ENCODE measurements at regions not wholly inside any gene's neighbourhood (a gene's known extent, or its start where the extent isn't known, plus 50 kb on each side); places are given as distances from the start of the nearest gene placed in this dataset.

DNA sequence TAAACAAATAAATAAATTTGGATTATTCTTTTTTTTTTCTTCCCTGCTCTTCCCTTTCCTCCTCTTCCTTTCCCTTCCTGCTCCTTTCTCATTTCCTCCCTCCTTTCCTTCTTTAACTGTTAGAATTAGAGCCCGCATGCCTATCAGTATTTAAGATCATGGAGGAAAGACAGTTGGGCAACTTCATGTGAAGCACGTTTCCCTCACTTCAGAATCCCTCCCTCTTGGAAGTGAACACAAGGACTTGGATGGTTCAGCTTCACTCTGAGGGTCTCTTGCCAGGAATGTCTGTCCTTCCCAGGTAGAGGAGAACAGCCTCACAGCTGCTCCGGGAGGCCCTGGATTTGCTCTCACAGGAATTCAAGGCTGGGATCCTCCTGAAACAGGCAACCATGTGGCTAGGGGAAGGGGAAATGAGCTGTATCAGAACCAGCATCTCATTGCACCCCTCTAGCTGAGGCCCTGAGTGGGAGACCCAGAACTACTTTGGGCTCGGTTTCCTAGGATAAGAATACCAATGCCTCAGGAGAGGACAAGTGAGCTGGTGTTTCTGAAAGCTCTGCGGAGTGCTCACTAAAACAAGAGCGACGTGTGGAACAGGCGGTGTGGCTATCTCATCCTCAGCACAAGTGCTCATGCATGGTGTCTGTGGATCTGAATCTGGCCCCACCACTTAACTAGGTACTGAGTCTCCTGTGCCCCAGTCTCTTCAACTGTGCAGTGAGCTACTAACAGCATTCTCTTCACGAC lies 230.5 kb downstream of the MYCN start:
- TF ChIP-seq EZH2 (IDR thresholded peaks at IDR 0.05; ENCODE audit: borderline replicate concordance, insufficient read depth, low read depth, low read length, poor library complexity, severe bottlenecking): no peak
- TF ChIP-seq, protein P1, sequence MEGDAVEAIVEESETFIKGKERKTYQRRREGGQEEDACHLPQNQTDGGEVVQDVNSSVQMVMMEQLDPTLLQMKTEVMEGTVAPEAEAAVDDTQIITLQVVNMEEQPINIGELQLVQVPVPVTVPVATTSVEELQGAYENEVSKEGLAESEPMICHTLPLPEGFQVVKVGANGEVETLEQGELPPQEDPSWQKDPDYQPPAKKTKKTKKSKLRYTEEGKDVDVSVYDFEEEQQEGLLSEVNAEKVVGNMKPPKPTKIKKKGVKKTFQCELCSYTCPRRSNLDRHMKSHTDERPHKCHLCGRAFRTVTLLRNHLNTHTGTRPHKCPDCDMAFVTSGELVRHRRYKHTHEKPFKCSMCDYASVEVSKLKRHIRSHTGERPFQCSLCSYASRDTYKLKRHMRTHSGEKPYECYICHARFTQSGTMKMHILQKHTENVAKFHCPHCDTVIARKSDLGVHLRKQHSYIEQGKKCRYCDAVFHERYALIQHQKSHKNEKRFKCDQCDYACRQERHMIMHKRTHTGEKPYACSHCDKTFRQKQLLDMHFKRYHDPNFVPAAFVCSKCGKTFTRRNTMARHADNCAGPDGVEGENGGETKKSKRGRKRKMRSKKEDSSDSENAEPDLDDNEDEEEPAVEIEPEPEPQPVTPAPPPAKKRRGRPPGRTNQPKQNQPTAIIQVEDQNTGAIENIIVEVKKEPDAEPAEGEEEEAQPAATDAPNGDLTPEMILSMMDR (IDR thresholded peaks at IDR 0.05): no peak
- POLR2A ChIA-PET: no interaction called here
- Histone ChIP-seq H3K36me3 (replicated peaks in 1 of 2; ENCODE audit: control extremely low read depth in 1 of 2, control insufficient read depth in 1 of 2, extremely low read depth in 1 of 2, insufficient read depth in 2 of 2, low read length in 1 of 2) (no peaks in the 10 kb centered on the region), H3K27ac (ENCODE audit: low read length in 2 of 2) (no peak overlapping the region), H4K20me1 (ENCODE audit: control insufficient read depth, insufficient read depth, low read length, poor library complexity, severe bottlenecking) (no peaks in the 10 kb centered on the region), H3K9me3 (ENCODE audit: control extremely low read depth in 1 of 3, control insufficient read depth in 2 of 3, insufficient read depth in 1 of 3, low read length in 2 of 3) (peaks cover 0 to 4% (median 0%) of the 10 kb centered on the region in 3 donors), H3K27me3 (replicated peaks in 1 of 4; ENCODE audit: control extremely low read depth in 1 of 4, control insufficient read depth in 3 of 4, insufficient read depth in 4 of 4, low read length in 3 of 4) (no peaks in the 10 kb centered on the region), H3K79me2 (ENCODE audit: control insufficient read depth, insufficient read depth, low read length) (no peaks in the 10 kb centered on the region), H3K4me2 (replicated peaks; ENCODE audit: low read depth, low read length, poor library complexity, severe bottlenecking) (no peak overlapping the region), H2AFZ (ENCODE audit: insufficient read depth, low read depth, low read length, poor library complexity, severe bottlenecking) (no peak overlapping the region), H3K4me1 (ENCODE audit: control insufficient read depth in 2 of 2, insufficient read depth in 2 of 2, low read length in 2 of 2) (no peaks in the 10 kb centered on the region), H3K9ac (ENCODE audit: low read length) (no peak overlapping the region), H3K4me3 (ENCODE audit: control extremely low read depth in 1 of 5, extremely low read depth in 1 of 5, insufficient read depth in 1 of 5, low read depth in 2 of 5, low read length in 4 of 5) (no peak overlapping the region)
- Mint-ChIP-seq H3K4me1 (no peaks in the 10 kb centered on the region), H3K27ac (no peak overlapping the region), H3K4me3 (no peak overlapping the region), H3K27me3 (no peaks in the 10 kb centered on the region), H3K9me3 (ENCODE audit: insufficient read depth) (no peaks in the 10 kb centered on the region)
- DNase-seq (no peak), ATAC-seq (ENCODE audit: low read depth) (no peak)
- CTCF ChIA-PET: interaction anchor here (0.8 kb wide), 1 partner anchor 9 kb away, joined by 3 read pairs; no protein-coding TSS in a partner anchor
- intact Hi-C loops (cut with micrococcal nuclease): no loop called here
- WGBS (ENCODE audit: insufficient coverage): 96% methylated on average over 7 of the region's 9 CpGs

DNA sequence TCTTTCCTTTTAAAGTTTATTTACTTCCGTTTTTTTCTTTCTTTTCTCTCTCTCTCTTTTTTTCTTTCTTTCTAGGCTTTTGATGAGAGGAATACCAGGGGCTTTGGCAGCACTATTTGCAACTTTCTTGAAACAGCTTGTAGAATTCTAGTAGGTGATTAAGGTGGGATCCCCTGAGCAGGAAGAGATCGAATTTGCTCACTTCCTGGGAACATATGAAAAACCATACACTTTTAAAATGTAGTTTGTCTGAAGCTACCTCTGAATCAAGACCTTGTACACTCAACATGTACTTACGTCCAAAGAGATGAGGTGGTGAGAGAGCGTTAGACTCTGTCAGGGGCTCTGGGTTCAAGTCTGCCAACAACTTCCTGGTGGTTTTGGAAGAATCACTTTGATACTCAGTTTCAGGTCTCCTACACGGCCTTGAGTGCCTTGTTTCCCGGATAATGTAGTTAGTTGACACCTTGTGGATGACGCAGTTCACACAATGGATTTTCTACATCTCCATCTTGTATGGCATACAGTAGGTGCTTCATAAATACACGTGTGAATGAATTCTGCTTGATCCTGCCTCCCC lies 229.1 kb downstream of the MYCN start:
- no peak for TF ChIP-seq EZH2 (IDR thresholded peaks at IDR 0.05; ENCODE audit: borderline replicate concordance, insufficient read depth, low read depth, low read length, poor library complexity, severe bottlenecking)
- TF ChIP-seq, protein P1 (IDR thresholded peaks at IDR 0.05): no peak
- no peaks in the 10 kb centered on the region for H3K27me3 ChIP-seq (replicated peaks in 1 of 4; ENCODE audit: control extremely low read depth in 1 of 4, control insufficient read depth in 3 of 4, insufficient read depth in 4 of 4, low read length in 3 of 4)
- no peak overlapping the region for H2AFZ ChIP-seq (ENCODE audit: insufficient read depth, low read depth, low read length, poor library complexity, severe bottlenecking)
- DNase-seq (no peak), ATAC-seq (ENCODE audit: low read depth) (no peak)
- Mint-ChIP-seq H3K4me3 (no peak overlapping the region), H3K27ac (no peak overlapping the region), H3K27me3 (no peaks in the 10 kb centered on the region), H3K4me1 (no peaks in the 10 kb centered on the region), H3K9me3 (ENCODE audit: insufficient read depth) (no peaks in the 10 kb centered on the region)
- H3K79me2 ChIP-seq (ENCODE audit: control insufficient read depth, insufficient read depth, low read length): no peaks in the 10 kb centered on the region
- CTCF ChIA-PET: no interaction called here
- H3K9me3 ChIP-seq (ENCODE audit: control extremely low read depth in 1 of 3, control insufficient read depth in 2 of 3, insufficient read depth in 1 of 3, low read length in 2 of 3): peaks cover 0 to 4% (median 0%) of the 10 kb centered on the region in 3 donors
- H3K4me1 ChIP-seq (ENCODE audit: control insufficient read depth in 2 of 2, insufficient read depth in 2 of 2, low read length in 2 of 2): no peaks in the 10 kb centered on the region
- no peaks in the 10 kb centered on the region for H3K36me3 ChIP-seq (replicated peaks in 1 of 2; ENCODE audit: control extremely low read depth in 1 of 2, control insufficient read depth in 1 of 2, extremely low read depth in 1 of 2, insufficient read depth in 2 of 2, low read length in 1 of 2)
- no peak overlapping the region for H3K27ac ChIP-seq (ENCODE audit: low read length in 2 of 2)
- H4K20me1 ChIP-seq (ENCODE audit: control insufficient read depth, insufficient read depth, low read length, poor library complexity, severe bottlenecking): no peaks in the 10 kb centered on the region
- POLR2A ChIA-PET: no interaction called here
- no peak overlapping the region for H3K4me2 ChIP-seq (replicated peaks; ENCODE audit: low read depth, low read length, poor library complexity, severe bottlenecking)
- no peak overlapping the region for H3K9ac ChIP-seq (ENCODE audit: low read length)
- intact Hi-C loops (cut with micrococcal nuclease): no loop called here
- WGBS (ENCODE audit: insufficient coverage): 89% methylated on average over 3 of the region's 8 CpGs
- no peak overlapping the region for H3K4me3 ChIP-seq (ENCODE audit: control extremely low read depth in 1 of 5, extremely low read depth in 1 of 5, insufficient read depth in 1 of 5, low read depth in 2 of 5, low read length in 4 of 5)

All from B cell (primary cell).